ENCODE measurements at regions not wholly inside any gene's neighbourhood (a gene's known extent, or its start where the extent isn't known, plus 50 kb on each side); places are given as distances from the start of the nearest gene placed in this dataset.
"Not testable (repeated sequence)": the region's sequence is repeated elsewhere in the genome, so short reads cannot be mapped to it uniquely, and the experiment has no call there.

GRCh38 chr1:116185161-116185701, 74.0 kb downstream of the MAB21L3 start:
- no peak for DNase-seq (ENCODE audit: extremely low read depth, low read depth)

GRCh38 chr1:116189481-116189880, 78.3 kb downstream of the MAB21L3 start:
- no peak for TF ChIP-seq CTCF (IDR thresholded peaks at IDR 0.05; ENCODE audit: low read depth, low read length, missing control alignments)
- no peak overlapping the region for H3K4me3 ChIP-seq (replicated peaks; ENCODE audit: low read depth, low read length)
- DNase-seq (ENCODE audit: extremely low read depth, low read depth), result no peak

More at GRCh38 chr1:116185161-116185701, 74.0 kb downstream of the MAB21L3 start:
- H3K4me3 ChIP-seq (replicated peaks; ENCODE audit: low read depth, low read length), result no peak overlapping the region
- TF ChIP-seq CTCF (IDR thresholded peaks at IDR 0.05; ENCODE audit: low read depth, low read length, missing control alignments), result no peak

GRCh38 chr1:116191294-116191693, 80.1 kb downstream of the MAB21L3 start:
- no peak for TF ChIP-seq CTCF (IDR thresholded peaks at IDR 0.05; ENCODE audit: low read depth, low read length, missing control alignments)
- DNase-seq (ENCODE audit: extremely low read depth, low read depth), result no peak
- no peak overlapping the region for H3K4me3 ChIP-seq (replicated peaks; ENCODE audit: low read depth, low read length)

- TF ChIP-seq CTCF (IDR thresholded peaks at IDR 0.05; ENCODE audit: low read depth, low read length, missing control alignments), result no peak
- no peak overlapping the region for H3K4me3 ChIP-seq (replicated peaks; ENCODE audit: low read depth, low read length)
- DNase-seq (ENCODE audit: extremely low read depth, low read depth), result no peak
Measured at GRCh38 chr1:116193768-116194167, 82.6 kb downstream of the MAB21L3 start.

- TF ChIP-seq CTCF (IDR thresholded peaks at IDR 0.05; ENCODE audit: low read depth, low read length, missing control alignments), result no peak
- no peak overlapping the region for H3K4me3 ChIP-seq (replicated peaks; ENCODE audit: low read depth, low read length)
- DNase-seq (ENCODE audit: extremely low read depth, low read depth), result no peak
Measured at GRCh38 chr1:116194568-116194967, 83.4 kb downstream of the MAB21L3 start.

GRCh38 chr1:116195077-116195868, 84.1 kb downstream of the MAB21L3 start:
- DNase-seq (ENCODE audit: extremely low read depth, low read depth), result no peak
- no peak overlapping the region for H3K4me3 ChIP-seq (replicated peaks; ENCODE audit: low read depth, low read length)
- TF ChIP-seq CTCF (IDR thresholded peaks at IDR 0.05; ENCODE audit: low read depth, low read length, missing control alignments), result no peak

GRCh38 chr1:116200343-116200742, 89.1 kb downstream of the MAB21L3 start:
- H3K4me3 ChIP-seq (replicated peaks; ENCODE audit: low read depth, low read length); DNase-seq (ENCODE audit: extremely low read depth, low read depth): not testable (repeated sequence)
